T-helper 2 cell treated with Interferon-gamma antibody and Interleukin-4, amounts not matched to agents 100 ng/mL and 5 ng/mL, for 36 hours (primary cell): ENCODE measurements at regions not wholly inside any gene's neighbourhood (a gene's known extent, or its start where the extent isn't known, plus 50 kb on each side); places are given as distances from the start of the nearest gene placed in this dataset.

Source experiments
- intact Hi-C: fragments of 100-400 bp; cut with micrococcal nuclease; formaldehyde crosslinking; loops from one replicate; pipeline ENCODE4 v1.15.1; 2023

DNA sequence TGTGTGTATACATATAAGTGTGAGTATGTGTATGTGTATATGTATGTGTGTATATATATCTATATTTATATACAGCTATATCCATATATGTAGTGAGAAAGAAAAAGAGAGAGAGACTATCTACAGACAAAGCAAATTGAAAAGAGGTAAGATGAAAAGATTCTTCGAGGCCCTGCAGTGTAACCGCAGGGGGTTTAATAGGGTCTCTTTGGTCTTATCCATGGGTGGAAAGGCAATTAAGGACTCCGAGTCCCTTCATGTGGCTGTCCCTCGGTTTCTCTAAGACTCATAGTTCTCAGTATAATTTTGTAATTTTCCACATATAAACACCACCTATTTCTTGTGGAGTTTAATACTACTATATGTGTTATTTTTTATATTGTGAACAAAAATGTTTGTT lies 50.6 kb upstream of the JAZF1 start:
- intact Hi-C loops = no loop called here

GRCh38 chr7:28236560-28236959 lies 56.0 kb upstream of the JAZF1 start:
- intact Hi-C loops = no loop called here

DNA sequence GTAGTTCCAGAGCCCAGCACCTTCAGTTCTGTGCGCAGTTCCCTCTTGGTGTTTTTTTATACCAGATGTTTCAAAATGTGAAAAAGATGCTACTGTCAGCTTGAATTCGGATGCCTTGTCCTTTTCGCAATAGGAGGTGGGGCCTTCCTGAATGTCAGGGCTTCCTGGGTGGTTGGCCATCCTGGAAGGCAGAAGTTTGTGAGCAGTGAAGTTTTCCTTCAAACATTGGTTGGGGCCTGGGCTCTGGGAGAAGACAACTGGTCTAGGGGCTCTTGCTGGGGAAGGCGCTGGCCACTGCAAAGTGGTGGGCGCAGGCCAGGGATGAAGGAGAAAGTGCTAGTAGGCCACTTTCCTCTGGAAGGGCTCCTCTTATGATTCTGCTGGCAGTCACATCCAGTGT lies 56.8 kb upstream of the JAZF1 start:
- intact Hi-C loops = no loop called here

- intact Hi-C loops = no loop called here
Observed at GRCh38 chr7:28239823-28240204, 59.2 kb upstream of the JAZF1 start.

DNA sequence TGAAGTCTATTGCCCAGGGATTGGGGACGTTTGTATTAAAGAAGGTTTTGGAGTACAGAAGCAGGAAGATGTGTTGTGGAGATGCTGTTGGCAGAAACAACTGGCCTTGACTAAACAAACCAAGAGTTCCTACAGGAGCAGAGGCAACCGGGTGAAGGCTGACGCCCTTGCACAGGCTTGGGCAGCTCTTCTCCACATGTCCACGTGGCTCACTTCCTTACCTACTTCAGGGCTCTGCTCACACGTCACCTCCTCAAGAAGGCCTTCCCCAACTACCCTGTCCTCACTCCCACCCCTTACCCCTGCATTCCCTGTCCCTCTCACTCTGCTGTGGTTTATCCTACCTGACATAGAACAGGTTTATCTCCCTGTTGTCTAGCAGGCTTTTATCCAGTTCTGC lies 59.9 kb upstream of the JAZF1 start:
- intact Hi-C loops = no loop called here

- intact Hi-C loops = no loop called here
Observed at GRCh38 chr7:28243861-28244260, 63.3 kb upstream of the JAZF1 start.

- intact Hi-C loops = no loop called here
Observed at GRCh38 chr7:28245123-28245878, 64.7 kb upstream of the JAZF1 start.

- intact Hi-C loops = no loop called here
Observed at GRCh38 chr7:28246921-28247461, 66.4 kb upstream of the JAZF1 start.

GRCh38 chr7:28258240-28258639 lies 77.6 kb upstream of the JAZF1 start:
- intact Hi-C loops = no loop called here

- intact Hi-C loops = no loop called here
Observed at GRCh38 chr7:28260969-28261368, 80.4 kb upstream of the JAZF1 start.

GRCh38 chr7:28263622-28264271 lies 83.2 kb upstream of the JAZF1 start:
- intact Hi-C loops = no loop called here

DNA sequence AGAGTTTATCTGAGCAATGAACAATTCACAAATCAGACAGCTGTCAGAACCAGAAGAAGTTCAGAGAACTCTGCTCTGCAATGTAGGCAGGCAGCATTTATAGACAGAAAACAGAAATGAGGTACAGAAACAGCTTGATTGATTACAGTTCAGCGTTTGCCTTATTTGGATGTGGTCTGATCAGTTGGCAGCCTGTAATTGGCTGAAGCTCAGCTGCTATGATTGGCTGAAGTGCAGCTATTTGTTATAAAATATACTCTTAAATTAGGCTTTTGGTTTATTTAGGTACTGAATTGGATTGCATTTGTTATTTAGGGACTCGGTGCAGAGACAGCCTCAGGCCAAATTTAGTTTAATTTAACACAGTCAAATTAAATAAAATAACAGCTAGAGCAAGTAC lies 85.8 kb upstream of the JAZF1 start:
- intact Hi-C loops = no loop called here

- intact Hi-C loops = no loop called here
Observed at GRCh38 chr7:28267012-28267411, 86.4 kb upstream of the JAZF1 start.

- intact Hi-C loops = no loop called here
Observed at GRCh38 chr7:28269700-28270361, 89.2 kb upstream of the JAZF1 start.

GRCh38 chr7:28270536-28270935 lies 89.9 kb upstream of the JAZF1 start:
- intact Hi-C loops = no loop called here

GRCh38 chr7:28272461-28272877 lies 91.9 kb upstream of the JAZF1 start:
- intact Hi-C loops = no loop called here

- intact Hi-C loops = no loop called here
Observed at GRCh38 chr7:28276298-28276697, 95.7 kb upstream of the JAZF1 start.

DNA sequence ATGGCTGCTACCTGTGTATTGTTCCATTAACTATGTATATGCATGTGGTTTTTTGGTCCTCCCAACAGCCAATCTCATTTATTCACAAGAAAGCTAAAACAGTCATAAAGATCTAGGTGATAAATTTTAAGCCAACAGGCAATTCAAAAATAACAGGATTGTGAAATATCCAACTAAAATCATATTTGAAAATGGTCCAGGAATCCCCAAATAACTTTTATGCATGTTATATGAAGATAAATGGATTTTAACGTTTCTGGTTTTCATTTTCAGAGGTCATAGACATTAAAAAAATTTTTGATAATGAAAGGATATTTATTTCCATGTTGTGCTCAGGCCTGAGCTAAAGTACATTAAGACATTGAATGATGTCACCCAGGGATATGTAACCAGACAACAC lies 96.8 kb upstream of the JAZF1 start:
- intact Hi-C loops = no loop called here

DNA sequence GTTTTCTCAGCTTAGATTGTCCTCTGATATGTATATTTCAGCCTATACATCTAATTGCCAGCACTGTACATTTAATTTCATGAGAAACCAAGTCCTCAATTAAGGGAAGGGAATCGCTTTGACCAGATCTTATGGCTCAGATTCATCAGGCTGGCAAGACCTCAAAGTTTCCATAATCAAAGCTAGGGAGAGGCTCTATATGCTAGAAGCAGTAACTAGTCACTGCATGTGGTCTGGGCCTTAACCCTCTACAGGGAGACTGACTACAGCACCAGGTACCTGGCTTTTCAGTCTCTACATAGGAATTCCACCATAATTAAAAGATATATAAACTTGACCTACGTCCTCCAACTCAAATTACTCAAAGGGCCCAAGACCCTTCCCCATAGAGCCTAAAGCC lies 97.4 kb upstream of the JAZF1 start:
- intact Hi-C loops = no loop called here

DNA sequence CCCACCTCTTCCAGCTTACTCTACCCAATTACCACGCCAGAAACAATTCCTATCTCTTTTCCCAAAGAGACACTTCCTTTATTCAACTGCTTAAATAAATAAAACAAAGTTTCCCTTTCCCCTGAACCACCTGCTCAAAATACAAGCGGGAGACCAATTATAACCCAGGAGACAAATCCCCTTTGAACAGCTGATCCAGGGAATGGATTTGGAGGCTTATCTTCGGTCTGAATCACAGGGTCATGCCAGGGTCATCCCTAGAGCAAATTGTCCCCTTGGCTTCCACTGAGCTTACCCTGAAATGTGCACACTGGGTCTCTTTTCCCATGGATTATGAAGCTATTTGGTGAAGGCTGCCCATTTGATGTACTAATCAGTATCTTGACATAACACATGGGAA lies 99.9 kb upstream of the JAZF1 start:
- intact Hi-C loops = no loop called here

GRCh38 chr7:28290496-28290895 lies 109.9 kb upstream of the JAZF1 start:
- intact Hi-C loops = no loop called here

- intact Hi-C loops = no loop called here
Observed at GRCh38 chr7:28291559-28291958, 111.0 kb upstream of the JAZF1 start.
